ENCODE measurements at regions not wholly inside any gene's neighbourhood (a gene's known extent, or its start where the extent isn't known, plus 50 kb on each side); places are given as distances from the start of the nearest gene placed in this dataset.

- TF ChIP-seq CTCF (IDR thresholded peaks at IDR 0.05) (no peak), POLR2A (IDR thresholded peaks at IDR 0.05) (no peak)
Measured at GRCh38 chr1:103416681-103417286, 108.7 kb upstream of the RNPC3 start.

All from right lobe of liver (tissue), 4 donors.